ENCODE measurements at regions not wholly inside any gene's neighbourhood (a gene's known extent, or its start where the extent isn't known, plus 50 kb on each side); places are given as distances from the start of the nearest gene placed in this dataset.

- TF ChIP-seq EZH2phosphoT487 (IDR thresholded peaks at IDR 0.05; ENCODE audit: borderline replicate concordance, low read depth, low read length) (no peak), CTCF (conservative IDR thresholded peaks at IDR 0.05; ENCODE audit: low read length) (no peak)
- H3K79me2 ChIP-seq (ENCODE audit: insufficient read depth, low read depth, low read length) = no peaks in the 10 kb centered on the region
- H4K20me1 ChIP-seq (ENCODE audit: insufficient read depth, low read length) = no peaks in the 10 kb centered on the region
- H3K9me2 ChIP-seq (ENCODE audit: insufficient read depth, low read length) = no peaks in the 10 kb centered on the region
- no peak overlapping the region for H3K4me3 ChIP-seq (ENCODE audit: low read depth, low read length, poor library complexity, severe bottlenecking)
- no peaks in the 10 kb centered on the region for H3K9me3 ChIP-seq (ENCODE audit: low read length)
- BruUV-seq (replicated peaks) = no TSS peak
- no peaks in the 10 kb centered on the region for H3K4me1 ChIP-seq (ENCODE audit: insufficient read depth, low read length, poor library complexity, severe bottlenecking)
- H2AFZ ChIP-seq (ENCODE audit: low read length) = no peak overlapping the region
- intact Hi-C loops (cut with micrococcal nuclease; ENCODE audit: unreplicated experiment) = no loop called here
- ChIA-PET CTCF (ENCODE audit: unreplicated experiment) (no interaction called here), POLR2A (no interaction called here)
- no peak overlapping the region for H3K27ac ChIP-seq (ENCODE audit: low read depth, low read length, poor library complexity, severe bottlenecking)
- no peak for DNase-seq (ENCODE audit: low spot score)
- H3K4me2 ChIP-seq (ENCODE audit: low read length) = no peak overlapping the region
- no peaks in the 10 kb centered on the region for H3K36me3 ChIP-seq (ENCODE audit: insufficient read depth, low read length)
Measured at GRCh38 chr10:30121401-30121800, 62.0 kb upstream of the JCAD start.

- no peaks in the 10 kb centered on the region for H4K20me1 ChIP-seq (ENCODE audit: insufficient read depth, low read length)
- H3K79me2 ChIP-seq (ENCODE audit: insufficient read depth, low read depth, low read length) = no peaks in the 10 kb centered on the region
- no peaks in the 10 kb centered on the region for H3K9me2 ChIP-seq (ENCODE audit: insufficient read depth, low read length)
- no peak for DNase-seq (ENCODE audit: low spot score)
- no peak for TF ChIP-seq CTCF (conservative IDR thresholded peaks at IDR 0.05; ENCODE audit: low read length)
- TF ChIP-seq EZH2phosphoT487 (IDR thresholded peaks at IDR 0.05; ENCODE audit: borderline replicate concordance, low read depth, low read length) = no peak
- H3K4me3 ChIP-seq (ENCODE audit: low read depth, low read length, poor library complexity, severe bottlenecking) = no peak overlapping the region
- BruUV-seq (replicated peaks) = no TSS peak
- H3K27ac ChIP-seq (ENCODE audit: low read depth, low read length, poor library complexity, severe bottlenecking) = no peak overlapping the region
- no peaks in the 10 kb centered on the region for H3K4me1 ChIP-seq (ENCODE audit: insufficient read depth, low read length, poor library complexity, severe bottlenecking)
- ChIA-PET CTCF (ENCODE audit: unreplicated experiment) (no interaction called here), POLR2A (no interaction called here)
- no peak overlapping the region for H2AFZ ChIP-seq (ENCODE audit: low read length)
- no peaks in the 10 kb centered on the region for H3K9me3 ChIP-seq (ENCODE audit: low read length)
- H3K36me3 ChIP-seq (ENCODE audit: insufficient read depth, low read length) = no peaks in the 10 kb centered on the region
- intact Hi-C loops (cut with micrococcal nuclease; ENCODE audit: unreplicated experiment) = no loop called here
- no peak overlapping the region for H3K4me2 ChIP-seq (ENCODE audit: low read length)
Measured at GRCh38 chr10:30118590-30118989, 59.2 kb upstream of the JCAD start.

GRCh38 chr10:30117812-30118501 lies 58.6 kb upstream of the JCAD start:
- no peak overlapping the region for H3K27ac ChIP-seq (ENCODE audit: low read depth, low read length, poor library complexity, severe bottlenecking)
- no peak for DNase-seq (ENCODE audit: low spot score)
- ChIA-PET CTCF (ENCODE audit: unreplicated experiment) (no interaction called here), POLR2A (no interaction called here)
- TF ChIP-seq EZH2phosphoT487 (IDR thresholded peaks at IDR 0.05; ENCODE audit: borderline replicate concordance, low read depth, low read length) (no peak), CTCF (conservative IDR thresholded peaks at IDR 0.05; ENCODE audit: low read length) (no peak)
- no peak overlapping the region for H3K4me2 ChIP-seq (ENCODE audit: low read length)
- H3K4me1 ChIP-seq (ENCODE audit: insufficient read depth, low read length, poor library complexity, severe bottlenecking) = no peaks in the 10 kb centered on the region
- no TSS peak for BruUV-seq (replicated peaks)
- H2AFZ ChIP-seq (ENCODE audit: low read length) = no peak overlapping the region
- no peaks in the 10 kb centered on the region for H3K79me2 ChIP-seq (ENCODE audit: insufficient read depth, low read depth, low read length)
- no peaks in the 10 kb centered on the region for H3K9me2 ChIP-seq (ENCODE audit: insufficient read depth, low read length)
- H3K9me3 ChIP-seq (ENCODE audit: low read length) = no peaks in the 10 kb centered on the region
- H4K20me1 ChIP-seq (ENCODE audit: insufficient read depth, low read length) = no peaks in the 10 kb centered on the region
- H3K4me3 ChIP-seq (ENCODE audit: low read depth, low read length, poor library complexity, severe bottlenecking) = no peak overlapping the region
- intact Hi-C loops (cut with micrococcal nuclease; ENCODE audit: unreplicated experiment) = no loop called here
- no peaks in the 10 kb centered on the region for H3K36me3 ChIP-seq (ENCODE audit: insufficient read depth, low read length)
